Esophagus muscularis mucosa (tissue), 3 donors: ENCODE measurements at regions not wholly inside any gene's neighbourhood (a gene's known extent, or its start where the extent isn't known, plus 50 kb on each side); places are given as distances from the start of the nearest gene placed in this dataset.

Source experiments
- POLR2A ChIP-seq: fragments of 450-650 bp; IDR thresholded peaks from one replicate; pipeline ENCODE4 v1.6.1; 2017; ENCODE audit warnings: antibody characterized with exemption, moderate library complexity, mild to moderate bottlenecking, low read depth
- POLR2AphosphoS5 ChIP-seq, 2 donors: sonication (generic); formaldehyde crosslinking; IDR thresholded peaks; one replicate each; pipeline ENCODE4 v1.6.1; 2017; ENCODE audit warnings: antibody characterized with exemption in 2 of 2
- TF ChIP-seq, protein P1 (sequence below), 3 experiments: fragments of 200-600 bp in 2 of 3; fragments of 450-650 bp in 1 of 3; sonication (generic) in 2 of 3; IDR thresholded peaks; one replicate each; pipeline ENCODE4 v1.5.1; 2017 to 2019; ENCODE audit warnings: antibody characterized with exemption in 3 of 3, mild to moderate bottlenecking in 2 of 3, moderate library complexity in 1 of 3

DNA sequence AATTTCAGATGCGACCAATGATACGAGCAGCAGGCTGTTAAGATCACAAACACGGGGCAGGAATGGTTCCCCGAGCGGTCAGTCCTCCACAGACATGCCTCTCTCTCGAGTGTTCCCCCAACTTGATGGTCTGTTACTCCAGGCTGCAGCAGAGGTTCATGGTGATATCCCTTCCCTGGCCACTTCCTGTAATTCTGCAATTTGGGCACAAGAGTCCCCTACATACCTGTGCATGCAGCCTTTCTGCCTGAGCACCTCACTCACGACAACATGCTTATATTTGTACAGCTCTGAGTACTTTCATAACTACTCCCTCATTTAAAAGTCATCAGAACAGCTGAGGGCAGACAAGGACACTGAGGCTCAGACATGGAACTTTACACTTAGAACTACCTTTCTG lies 408.1 kb upstream of the NR2F2 start:
- TF ChIP-seq, protein P1, sequence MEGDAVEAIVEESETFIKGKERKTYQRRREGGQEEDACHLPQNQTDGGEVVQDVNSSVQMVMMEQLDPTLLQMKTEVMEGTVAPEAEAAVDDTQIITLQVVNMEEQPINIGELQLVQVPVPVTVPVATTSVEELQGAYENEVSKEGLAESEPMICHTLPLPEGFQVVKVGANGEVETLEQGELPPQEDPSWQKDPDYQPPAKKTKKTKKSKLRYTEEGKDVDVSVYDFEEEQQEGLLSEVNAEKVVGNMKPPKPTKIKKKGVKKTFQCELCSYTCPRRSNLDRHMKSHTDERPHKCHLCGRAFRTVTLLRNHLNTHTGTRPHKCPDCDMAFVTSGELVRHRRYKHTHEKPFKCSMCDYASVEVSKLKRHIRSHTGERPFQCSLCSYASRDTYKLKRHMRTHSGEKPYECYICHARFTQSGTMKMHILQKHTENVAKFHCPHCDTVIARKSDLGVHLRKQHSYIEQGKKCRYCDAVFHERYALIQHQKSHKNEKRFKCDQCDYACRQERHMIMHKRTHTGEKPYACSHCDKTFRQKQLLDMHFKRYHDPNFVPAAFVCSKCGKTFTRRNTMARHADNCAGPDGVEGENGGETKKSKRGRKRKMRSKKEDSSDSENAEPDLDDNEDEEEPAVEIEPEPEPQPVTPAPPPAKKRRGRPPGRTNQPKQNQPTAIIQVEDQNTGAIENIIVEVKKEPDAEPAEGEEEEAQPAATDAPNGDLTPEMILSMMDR (IDR thresholded peaks at IDR 0.05): no peak
- TF ChIP-seq POLR2AphosphoS5 (IDR thresholded peaks at IDR 0.05): no peak
- TF ChIP-seq POLR2A: no peak
